IPS DF 4.7 (cell line): ENCODE measurements at regions not wholly inside any gene's neighbourhood (a gene's known extent, or its start where the extent isn't known, plus 50 kb on each side); places are given as distances from the start of the nearest gene placed in this dataset.
"Not testable (repeated sequence)": the region's sequence is repeated elsewhere in the genome, so short reads cannot be mapped to it uniquely, and the experiment has no call there.

Source experiments
- DNase-seq: peaks from one replicate; pipeline ENCODE4 v3.0.0-alpha.2; 2013; ENCODE audit warnings: low spot score; ENCODE audit errors: extremely low read depth

DNA sequence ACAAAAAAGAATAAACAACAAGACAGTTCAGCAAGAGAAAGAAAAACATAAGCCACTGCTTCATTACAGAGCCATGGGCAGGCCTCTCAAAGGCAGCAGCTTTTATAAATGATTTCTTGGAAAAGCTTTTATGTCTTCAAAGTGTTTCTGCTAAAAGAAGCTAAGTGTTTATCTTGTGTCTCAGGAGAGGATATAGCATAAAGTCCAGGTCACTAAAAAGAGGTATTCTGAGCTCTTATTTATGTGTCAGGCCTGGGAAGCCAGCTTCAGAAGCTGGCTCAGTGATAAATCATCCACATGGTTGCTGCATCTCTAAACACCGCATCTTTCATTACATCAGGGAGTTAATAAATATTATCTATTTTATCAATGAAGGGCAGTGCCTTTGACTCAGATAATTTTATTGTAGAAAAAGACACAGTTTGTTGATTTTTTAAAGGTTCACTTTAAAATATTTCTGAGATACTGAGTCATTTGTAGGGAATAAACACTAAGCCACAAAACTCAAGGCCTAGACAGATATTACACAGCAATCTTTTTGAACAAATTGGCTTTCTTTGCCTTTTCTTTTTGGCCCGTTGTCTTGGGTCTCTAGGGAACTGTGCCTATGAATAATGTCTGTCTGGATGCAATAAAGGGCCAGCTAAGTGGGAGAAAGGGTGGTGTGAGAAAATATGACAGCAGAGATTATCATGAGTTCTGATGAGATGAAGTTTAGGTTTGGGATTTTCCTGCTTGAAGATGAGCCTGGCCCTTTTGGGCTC, 1086.6 kb downstream of the UQCRFS1 start:
- no peak for DNase-seq

- no peak for DNase-seq
These were observed 1090.2 kb downstream of the UQCRFS1 start for GRCh38 chr19:28122734-28123133.

DNA sequence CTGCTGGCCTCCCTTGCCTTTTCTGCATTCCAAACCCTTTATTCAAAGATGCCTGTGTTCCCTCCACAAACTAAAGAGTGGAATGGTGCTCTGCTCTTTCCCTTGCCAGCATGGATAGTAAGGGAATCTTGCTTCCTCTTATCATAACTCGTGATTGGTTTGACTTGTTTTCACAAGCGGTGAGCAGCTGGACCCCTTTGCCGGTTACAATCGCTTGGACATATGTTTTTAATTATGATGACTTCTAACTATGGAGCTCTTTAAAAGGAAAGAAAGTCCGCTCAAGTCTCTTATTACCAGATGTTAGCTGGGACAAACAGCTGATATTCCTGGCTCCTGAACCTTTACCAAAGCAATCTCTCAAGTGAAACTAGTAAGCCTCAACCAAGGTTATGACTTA, 1094.7 kb downstream of the UQCRFS1 start:
- no peak for DNase-seq

DNA sequence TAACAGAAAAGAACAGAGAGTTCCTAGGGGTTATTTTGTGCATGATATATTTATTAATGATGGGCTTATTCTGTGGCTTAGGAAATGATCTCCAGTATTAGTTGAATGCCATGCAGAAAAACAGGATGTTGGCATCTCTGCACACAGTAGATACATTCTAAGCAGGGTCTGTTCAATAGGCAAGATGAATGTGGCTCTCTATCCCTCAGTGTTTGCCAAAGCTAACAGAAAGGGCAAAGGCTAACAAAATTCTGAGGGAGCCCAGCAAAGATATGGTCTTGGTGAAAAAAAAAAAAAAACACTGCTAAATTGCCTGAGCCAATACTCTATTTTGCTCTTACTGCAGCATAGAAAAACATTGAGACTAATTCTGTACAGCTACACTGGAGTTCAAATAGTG, 1095.8 kb downstream of the UQCRFS1 start:
- no peak for DNase-seq

GRCh38 chr19:28116379-28116778, 1096.6 kb downstream of the UQCRFS1 start:
- DNase-seq, result not testable (repeated sequence)

DNA sequence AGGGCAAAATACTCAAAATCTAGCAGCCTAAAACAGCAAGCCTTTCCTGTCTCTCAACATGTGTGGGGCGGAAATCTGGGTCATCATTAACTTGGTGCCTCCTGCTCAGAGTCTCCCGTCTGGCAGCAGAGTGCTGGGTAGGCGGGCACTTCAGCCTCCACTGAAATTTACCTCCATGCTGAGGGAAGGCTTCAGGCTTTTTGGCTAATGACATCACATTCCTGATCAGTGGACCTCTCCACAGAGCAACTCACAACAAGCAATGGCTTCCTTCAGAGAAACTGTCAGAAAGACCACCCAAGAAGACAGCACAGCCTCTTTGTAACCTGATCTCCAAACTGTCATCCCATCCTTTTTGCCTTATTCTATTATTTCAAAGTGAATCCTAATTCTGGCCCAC, 1109.0 kb downstream of the UQCRFS1 start:
- DNase-seq, result peak; percentile 5

- not testable (repeated sequence) for DNase-seq
These were observed 1128.2 kb downstream of the UQCRFS1 start for GRCh38 chr19:28084659-28085157.

- no peak for DNase-seq
These were observed 1136.3 kb downstream of the UQCRFS1 start for GRCh38 chr19:28076628-28077027.

DNA sequence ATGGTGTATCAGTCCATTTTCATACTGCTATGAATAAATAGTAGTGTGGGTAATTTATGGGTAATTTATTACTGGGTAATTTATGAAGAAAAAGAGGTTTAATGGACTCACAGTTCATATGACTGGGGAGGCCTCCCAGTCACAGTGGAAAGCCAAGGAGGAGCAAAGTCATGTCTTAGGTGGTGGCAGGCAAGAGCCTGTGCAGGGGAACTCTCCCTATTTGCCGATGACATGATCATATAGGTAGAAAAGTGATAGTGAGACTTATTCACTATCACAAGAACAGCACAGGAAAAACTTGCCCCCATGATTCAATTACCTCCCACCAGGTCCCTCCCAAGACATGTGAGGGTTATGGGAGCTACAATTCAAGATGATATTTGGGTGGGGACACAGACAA, 1137.7 kb downstream of the UQCRFS1 start:
- no peak for DNase-seq

DNA sequence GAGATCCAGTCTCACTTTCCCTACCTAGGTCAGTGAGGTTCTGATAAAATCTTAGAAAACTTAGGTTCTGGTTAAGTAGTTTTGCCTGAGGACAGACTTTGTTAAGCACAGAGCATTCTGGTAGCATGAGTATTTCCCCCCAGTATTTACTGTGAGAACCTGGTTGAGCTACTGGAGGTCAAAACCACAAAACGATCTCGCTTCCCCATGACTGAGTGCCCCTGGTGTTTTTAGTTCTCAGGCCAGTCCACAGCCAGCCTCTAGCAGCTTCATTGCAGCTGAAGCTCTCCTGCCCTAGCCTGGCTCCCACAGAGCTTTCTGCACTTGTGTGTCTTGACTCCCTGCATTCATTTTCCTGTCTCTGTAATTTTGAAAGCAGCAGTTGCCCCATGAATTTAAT, 1138.2 kb downstream of the UQCRFS1 start:
- no peak for DNase-seq

- no peak for DNase-seq
These were observed 1145.1 kb downstream of the UQCRFS1 start for GRCh38 chr19:28067882-28068281.

- no peak for DNase-seq
These were observed 1146.0 kb downstream of the UQCRFS1 start for GRCh38 chr19:28066988-28067387.

DNA sequence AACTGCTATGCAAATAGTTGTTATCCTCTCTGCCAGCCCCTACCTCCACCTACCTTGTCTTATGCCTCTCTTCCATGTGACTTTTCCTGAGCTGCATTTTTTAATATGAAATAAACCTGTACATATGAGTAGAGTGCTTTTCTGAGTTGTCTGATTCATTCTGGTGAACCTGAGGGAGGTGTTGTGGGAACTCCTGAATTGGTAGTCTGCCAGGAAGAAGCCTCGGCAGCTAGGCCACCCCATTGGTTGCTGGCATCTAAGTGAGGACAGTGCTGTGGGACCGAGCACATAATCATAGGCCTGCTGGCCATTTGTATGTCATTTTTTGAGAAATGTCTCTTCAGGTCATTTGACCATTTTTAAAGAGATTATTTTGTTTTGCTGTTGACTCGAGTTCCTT, 1146.8 kb downstream of the UQCRFS1 start:
- DNase-seq, result no peak

GRCh38 chr19:28065026-28065425, 1147.9 kb downstream of the UQCRFS1 start:
- DNase-seq, result peak; percentile 14

- DNase-seq, result no peak
These were observed 1149.2 kb downstream of the UQCRFS1 start for GRCh38 chr19:28063702-28064101.

DNA sequence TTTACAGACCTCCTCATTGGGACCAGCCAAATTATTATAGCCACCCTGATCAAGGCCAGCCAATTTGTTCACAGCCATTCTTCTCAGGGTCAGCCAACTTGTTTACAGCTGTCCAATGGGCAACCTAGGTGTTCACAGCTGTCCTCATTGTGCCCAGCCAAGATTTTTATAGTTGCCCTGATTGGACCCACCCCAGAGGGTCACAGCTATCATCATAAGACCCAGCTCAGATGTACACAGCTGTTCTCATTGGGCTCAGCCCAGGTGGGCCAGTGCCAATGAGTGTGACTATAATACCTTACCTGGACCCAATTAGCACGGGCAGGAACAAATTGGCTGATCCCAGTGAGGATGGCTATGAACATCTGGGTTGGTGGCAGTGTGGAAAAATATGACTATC, 1151.8 kb downstream of the UQCRFS1 start:
- DNase-seq, result no peak

DNA sequence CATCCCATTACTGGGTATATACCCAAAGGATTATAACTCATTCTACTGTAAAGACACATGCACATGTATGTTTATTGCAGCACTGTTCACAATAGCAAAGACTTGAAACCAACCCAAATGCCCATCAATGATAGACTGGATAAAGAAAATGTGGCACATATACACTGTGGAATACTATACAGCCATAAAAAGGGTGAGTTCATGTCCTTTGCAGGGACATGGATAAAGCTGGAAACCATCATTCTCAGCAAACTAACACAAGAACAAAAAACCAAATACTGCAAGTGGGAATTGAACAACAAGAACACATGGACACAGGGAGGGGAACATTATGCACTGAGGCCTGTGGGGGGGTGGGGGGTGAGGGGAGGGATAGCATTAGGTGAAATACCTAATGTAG, 1155.9 kb downstream of the UQCRFS1 start:
- not testable (repeated sequence) for DNase-seq

DNA sequence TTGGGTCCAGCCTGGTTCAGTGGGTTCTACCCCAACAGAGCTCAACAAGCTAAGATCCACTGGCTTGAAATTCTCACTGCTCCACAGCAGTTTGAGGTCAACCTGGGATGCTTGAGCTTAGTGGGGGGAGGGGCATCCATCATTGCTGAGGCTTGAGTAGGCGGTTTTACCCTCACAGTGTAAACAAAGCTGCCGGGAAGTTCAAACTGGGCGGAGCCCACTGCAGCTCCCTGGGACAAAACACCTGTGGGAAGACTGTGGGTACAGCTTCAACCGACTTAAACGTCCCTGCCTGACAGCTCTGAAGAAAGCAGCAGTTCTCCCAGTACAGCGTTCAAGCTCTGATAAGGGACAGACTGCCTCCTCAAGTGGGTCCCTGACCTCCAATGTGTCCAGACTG, 1161.9 kb downstream of the UQCRFS1 start:
- no peak for DNase-seq

DNA sequence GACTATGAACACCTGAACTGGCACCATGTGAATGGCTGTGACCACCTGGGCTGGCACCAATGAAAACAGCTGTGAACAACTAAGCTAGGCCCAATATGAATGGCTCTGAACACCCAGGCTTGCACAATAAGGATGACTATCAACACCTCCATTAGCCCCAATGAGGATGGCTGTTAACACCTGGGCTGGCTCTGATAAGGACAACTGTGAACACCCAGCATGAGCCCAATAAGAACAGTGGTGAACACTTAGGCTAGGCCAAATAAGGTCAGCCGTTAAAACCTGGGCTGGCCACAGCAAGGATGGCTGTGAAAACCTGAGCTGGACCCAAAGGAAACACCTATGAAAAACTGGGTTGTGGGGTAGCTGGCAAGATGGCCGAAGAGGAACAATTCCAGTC, 1163.1 kb downstream of the UQCRFS1 start:
- DNase-seq, result no peak

- DNase-seq, result no peak
These were observed 1166.0 kb downstream of the UQCRFS1 start for GRCh38 chr19:28046932-28047331.

DNA sequence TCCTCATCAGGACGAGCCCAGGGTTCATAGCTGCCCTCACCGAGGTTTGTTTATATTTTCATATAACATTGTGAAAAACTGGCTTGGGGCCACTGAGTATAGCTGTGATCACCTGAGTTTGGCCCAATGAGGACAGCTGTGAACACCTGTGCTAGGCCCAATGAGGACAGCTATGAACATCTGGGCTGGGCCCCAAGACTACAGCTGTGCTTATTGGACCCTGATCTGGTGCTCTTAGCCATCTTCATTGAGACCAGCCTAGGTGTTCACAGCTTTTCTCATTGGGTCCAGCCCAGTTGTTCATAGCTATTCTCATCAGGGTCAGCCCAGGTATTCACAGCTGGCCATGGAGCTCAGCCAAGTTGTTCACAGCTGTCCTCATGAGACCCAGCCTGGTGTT, 1167.3 kb downstream of the UQCRFS1 start:
- DNase-seq, result no peak

DNA sequence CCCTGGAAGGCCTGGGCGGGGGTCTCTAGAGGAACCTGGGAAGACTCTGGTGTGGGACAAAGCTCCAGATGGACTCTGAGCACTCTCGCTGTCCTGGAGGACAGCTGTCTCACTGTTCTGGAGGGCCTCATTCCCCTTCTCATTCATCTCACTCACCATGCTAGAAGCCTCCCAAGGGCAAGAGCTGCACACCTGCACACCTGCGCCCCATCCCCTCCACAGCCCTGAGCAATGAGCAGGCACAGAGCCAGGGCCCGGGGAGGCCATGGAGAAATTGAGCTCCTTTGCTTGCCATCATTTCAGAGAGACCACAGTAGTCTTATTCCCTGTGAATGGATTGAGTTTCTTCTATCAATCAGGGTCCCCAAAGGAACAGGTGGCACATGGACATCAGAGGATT, 1168.5 kb downstream of the UQCRFS1 start:
- no peak for DNase-seq

DNA sequence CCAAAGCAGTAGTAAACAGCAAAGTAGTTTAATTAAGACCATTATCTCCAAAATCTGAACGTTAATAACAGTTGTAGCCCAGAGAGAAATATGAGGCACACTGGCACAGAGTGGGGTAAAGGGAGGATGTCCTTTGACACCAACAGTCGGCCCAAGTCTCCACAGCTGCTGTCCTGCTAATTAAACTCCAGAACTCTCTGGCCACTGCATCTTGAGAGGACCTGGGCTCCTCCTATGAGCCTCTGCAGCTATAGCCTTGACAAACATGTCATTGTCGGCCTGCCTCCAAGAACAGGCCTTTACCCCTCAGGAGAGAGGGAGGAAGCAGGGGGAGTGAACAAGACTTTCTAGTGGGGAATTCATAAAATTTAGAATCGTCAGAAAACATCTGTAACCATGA, 1170.4 kb downstream of the UQCRFS1 start:
- no peak for DNase-seq
